ENCODE measurements at regions not wholly inside any gene's neighbourhood (a gene's known extent, or its start where the extent isn't known, plus 50 kb on each side); places are given as distances from the start of the nearest gene placed in this dataset.
"Not testable (repeated sequence)": the region's sequence is repeated elsewhere in the genome, so short reads cannot be mapped to it uniquely, and the experiment has no call there.

DNA sequence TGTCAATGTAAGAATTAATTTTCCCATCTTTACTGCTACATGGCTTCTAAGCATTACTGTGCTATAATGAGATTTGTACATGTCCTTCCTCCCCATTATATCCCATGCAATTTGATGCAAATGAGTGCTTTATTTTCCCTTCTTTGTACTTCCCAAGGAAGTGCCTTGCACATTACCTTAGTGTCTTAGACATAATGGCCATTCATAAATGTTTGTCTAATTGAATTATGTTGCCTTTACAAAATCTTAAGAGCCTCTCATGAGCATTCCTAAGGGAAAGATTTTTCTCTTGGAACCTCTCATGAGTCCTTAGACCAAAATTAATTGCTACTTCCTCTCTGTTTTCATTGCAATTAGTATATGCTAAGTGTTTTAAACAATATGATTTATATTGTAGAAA, 741.7 kb downstream of the RERGL start:
- no peak for DNase-seq

DNA sequence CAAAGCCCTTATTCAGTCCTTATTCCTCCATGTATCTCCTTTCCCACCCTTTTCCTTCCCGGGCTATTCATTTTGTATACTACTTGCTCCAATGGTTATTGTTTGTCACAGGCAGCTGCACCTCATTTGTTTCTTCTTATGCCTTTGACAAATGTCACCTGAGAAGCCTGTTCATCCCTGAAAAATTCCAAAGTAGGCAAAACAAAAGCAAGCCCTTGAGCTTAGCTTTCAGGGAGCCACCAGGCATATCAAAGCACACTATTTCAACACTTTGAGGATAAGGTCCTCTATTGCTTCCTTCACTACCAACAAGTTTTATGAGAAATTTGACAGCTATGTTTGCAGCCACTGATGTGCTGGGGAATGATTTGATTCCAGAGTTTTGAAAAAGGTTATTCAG, 738.7 kb upstream of the LMO3 start:
- no peak for DNase-seq

DNA sequence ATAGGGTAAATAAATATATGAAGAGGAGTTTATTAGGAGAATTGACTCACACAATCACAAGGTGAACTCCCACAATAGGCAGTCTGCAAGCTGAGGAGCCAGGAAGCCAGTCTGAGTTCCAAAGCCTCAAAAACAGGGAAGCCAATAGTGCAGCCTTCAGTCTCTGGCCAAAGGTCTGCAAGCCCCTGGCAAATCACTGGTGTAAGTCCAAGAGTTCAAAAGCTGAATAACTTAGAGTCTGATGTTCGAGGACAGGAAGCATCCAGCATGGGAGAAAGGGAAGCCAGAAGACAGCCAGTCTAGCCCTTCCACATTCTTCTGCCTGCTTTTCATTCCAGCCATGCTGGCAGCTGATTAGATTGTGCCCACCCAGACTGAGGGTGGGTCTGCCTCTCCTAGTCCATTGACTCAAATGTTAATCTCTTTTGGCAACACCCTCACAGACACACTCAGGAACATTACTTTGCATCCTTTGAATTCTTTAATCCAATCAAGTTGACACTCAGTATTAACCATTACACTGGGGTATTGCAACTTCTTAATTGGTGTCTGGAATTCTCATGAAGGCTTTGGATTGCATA, 736.5 kb upstream of the LMO3 start:
- no peak for DNase-seq

DNA sequence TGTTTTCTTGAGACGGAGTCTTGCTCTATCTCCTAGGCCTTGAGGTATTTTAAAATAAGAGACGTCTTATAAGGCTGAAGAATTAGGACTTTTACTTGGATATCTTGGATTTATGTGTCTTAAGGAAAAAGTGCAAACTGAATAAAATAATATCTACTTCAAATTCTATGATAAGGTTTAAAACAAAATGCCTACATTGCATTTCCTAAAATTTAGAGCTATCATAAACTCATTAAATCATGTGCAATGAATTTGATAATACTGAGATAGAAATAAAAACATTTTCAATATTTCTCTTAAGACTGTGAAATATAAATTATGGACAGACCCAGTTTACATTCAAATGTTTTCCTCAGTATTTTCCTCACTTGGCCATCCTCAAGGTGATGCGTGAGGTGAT, 729.5 kb upstream of the LMO3 start:
- no peak for DNase-seq

DNA sequence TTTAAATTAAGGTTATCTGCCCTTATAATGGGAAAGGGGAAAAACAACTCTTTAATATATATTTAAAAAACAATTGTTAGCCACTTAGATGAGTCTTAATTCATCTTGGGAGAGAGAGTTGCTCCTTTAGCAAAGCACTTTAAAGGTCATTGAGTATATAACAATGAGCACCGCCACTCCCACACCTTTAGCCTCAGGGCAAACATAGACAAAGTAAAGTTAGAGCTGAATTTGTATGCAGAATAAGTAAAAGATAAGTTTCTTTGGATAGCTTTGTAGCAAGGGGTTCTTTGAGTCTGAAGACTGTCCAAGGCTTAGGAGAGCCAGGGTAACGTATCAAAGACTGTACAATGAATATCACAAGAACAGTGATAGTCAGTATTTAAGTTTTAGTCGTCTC, 728.8 kb upstream of the LMO3 start:
- DNase-seq, result no peak

DNA sequence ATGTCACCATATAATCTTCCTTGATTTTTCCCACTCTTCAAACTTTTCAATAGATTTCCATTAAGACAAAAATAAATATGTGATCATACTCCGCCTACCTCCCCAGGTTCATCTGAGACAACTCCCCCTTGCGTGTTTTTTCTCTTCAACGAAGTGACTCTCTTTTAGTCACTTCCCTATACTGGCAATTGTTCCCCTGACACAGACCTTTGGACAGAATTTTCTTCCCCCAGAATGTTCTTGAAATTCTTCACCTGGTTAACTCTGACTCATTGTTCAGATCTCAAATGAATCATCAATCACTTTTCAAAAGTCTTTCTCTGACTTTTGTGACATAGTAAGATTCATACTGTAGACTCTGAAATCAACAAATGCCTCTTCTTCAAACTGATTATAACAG, 727.3 kb upstream of the LMO3 start:
- no peak for DNase-seq

DNA sequence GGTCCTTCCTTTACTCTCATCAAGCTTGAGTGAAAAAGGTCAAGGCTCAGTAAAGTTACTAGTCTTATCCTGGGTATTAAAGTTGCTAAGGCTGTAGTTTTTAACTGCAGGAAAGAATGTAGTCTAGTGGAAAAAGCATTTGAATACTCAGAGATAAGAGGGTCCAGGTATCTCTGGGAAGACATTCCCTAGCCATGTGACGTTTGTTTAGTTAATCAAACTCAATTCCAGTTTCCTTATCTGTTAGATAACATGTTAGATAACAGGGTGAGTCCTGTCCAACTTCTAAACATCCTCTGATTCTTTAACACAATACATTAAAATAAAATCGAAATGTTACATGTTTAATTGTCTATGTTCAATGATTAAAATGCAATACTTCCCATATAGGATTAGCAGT, 720.7 kb upstream of the LMO3 start:
- no peak for DNase-seq

DNA sequence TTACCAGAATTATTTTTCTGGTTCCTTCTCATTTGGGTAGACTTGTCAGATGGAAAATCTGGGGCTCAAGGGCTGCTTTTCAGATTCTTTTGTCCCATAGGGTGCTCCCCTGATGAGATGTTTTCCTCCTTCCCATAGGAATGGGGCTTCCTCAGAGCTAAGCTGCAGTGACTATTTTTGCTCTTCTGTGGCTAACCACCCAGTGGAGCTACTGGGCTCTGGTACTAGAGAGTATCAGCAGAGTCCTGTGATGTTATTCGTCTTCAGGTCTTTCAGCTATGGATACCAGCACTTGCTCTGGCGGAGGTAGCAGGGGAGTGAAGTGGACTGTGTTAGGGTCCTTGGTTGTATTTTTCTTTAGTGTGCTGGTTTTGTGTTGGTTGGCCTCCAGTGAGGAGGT, 716.1 kb upstream of the LMO3 start:
- DNase-seq, result no peak

DNA sequence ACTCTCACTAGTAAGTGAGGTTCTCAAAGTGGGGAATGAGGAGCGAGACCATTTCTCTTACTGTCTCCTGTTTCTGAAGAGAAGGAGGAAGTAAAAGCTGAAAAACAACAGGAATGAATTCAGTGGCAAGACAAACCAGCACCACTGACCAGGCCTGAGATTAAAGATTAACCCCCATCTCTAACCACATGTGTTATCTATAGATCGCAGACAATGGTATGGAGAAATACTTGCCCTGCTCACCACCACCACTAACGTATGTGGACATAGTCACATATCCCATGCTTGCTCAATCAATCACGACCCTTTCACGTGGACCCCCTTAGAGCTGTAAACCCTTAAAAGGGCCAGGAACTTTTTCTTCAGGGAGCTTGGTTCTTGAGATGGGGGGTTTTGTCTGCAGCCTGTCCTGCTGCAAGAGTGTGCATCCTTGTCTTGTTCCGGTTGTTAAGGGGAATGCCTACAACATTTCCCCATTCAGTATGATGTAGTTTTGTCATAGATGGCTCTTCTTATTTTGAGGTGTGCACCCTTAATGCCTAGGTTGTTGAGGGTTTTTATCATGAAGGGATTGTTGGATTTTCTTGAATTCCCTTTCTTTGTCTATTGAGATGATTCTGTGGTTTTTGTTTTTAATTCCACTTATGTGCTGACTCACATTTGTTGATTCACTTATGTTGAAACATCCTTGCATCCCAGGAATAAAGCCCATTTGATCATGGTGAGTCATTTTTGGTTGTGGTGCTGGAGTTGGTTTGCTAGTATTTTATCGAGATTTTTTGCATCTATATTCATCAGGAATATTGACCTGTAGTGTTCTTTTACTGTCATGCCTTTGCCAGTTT, 698.8 kb upstream of the LMO3 start:
- no peak for DNase-seq

DNA sequence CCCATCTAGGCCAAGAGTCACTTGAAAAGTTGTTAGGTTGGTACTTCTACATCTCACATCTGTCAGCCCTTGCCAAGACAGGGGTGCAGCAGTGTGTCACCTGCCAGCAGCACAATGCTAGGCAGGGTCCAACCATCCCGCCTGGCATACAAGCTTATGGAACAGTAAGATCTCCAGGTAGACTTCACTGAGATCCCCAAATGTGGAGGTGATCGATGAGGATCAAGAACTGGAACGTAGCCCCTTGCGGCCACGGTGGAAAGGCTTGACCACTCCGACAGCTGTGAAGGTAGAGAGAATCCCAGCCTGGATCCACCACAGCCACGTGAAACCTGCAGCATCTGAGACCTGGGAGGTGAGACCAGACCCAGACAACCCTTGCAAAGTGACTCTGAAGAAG, 696.0 kb upstream of the LMO3 start:
- DNase-seq, result no peak

DNA sequence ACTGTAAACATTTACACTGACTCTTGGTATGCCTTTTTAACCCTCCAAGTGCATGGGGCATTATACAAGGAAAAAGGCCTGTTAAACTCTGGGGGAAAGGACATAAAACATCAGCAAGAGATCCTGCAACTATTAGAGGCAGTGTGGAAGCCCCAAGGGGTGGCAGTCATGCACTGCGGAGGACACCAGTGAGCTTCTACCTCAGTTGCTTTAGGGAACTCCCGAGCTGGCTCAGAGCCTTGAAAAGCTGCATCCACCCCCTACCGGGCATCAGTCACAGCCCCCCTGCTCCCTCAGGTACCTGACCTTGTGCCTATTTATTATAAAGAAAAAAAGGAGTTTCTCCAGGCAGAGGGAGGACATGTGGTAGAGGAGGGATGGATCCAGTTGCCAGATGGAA, 695.6 kb upstream of the LMO3 start:
- no peak for DNase-seq

DNA sequence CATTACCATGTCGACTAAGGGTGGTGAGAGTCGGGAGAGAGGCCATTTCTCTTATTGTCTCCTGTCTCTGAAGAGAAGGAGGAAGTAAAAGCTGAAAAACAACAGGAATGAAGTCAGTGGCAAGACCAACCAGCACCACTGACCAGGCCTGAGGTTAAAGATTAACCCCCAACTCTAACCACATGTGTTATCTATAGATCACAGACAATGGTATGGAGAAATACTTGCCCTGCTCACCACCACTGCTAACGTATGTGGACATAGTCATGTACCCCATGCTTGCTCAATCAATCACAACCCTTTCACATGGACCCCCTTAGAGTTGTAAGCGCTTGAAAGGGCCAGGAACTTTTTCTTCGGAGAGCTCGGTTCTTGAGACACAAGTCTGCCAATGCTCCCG, 690.9 kb upstream of the LMO3 start:
- DNase-seq, result no peak

DNA sequence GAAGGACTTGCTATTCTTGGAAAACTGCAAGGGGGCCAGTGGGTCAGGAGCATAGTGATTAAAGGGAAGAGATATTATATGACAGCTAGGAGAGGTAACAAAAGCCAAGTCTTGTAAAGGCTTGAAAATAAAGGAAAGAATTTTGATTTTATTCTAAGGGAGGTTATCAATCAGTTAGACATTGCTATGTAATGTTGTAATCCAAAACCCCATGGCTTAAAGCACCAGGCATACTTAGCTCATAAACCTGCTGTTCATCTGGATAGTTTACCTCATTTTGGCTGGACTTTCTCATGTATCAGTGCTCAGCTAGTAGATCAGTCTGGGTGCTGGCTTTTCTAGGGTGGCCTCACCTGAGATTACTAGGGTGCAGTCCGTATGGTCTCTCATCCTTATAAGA, 680.9 kb upstream of the LMO3 start:
- no peak for DNase-seq

DNA sequence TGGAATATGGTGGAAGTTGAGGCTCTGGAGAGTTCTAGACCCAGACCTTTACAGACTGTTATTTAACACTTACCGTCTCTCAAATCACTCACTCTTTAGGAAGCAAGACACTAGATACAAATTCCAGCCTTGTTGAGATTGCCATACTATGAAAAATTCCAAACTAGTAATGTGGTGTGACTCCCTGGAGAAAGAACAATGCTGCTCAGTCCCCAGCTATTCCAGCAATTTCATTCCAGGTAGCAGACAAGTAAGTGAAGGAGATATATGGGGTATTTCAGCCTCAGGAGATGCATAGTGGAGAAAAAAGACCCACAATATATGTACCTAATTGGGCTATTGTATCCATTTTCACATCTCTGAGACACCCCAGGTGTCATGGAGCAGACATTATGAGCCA, 678.9 kb upstream of the LMO3 start:
- DNase-seq, result no peak

DNA sequence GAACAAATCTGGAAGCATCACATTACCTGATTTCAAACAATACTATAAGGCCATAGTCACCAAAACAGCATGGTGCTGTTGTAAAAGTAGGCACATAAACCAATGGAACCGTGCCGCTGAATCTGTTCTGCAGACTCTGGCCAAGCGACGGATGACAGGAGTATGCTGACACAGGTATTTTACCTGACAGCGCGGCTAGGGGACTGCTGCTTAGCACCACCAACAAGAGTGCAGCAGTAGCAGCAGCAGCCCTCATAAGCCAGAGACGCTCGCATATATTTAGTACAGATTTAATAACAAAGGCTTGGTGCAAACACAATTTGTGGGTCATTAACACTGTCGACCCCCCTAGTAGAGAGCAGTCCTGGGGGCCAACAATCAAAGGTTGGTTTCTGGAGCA, 677.6 kb upstream of the LMO3 start:
- DNase-seq, result no peak

DNA sequence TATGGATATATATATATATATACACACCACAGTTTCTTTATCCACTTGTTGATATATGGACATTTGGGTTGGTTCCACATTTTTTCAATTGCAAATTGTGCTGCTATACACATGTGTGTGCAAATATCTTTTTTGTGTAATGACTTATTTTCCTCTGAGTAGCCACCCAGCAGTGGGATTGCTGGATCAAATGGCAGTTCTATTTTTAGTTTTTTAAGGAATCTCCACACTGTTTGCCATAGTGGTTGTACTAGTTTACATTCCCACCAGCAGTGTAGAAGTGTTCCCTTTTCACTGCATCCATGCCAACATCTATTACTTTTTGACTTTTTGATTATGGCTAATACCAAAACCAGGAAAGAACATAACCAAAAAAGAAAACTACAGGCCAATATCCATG, 676.2 kb upstream of the LMO3 start:
- not testable (repeated sequence) for DNase-seq

DNA sequence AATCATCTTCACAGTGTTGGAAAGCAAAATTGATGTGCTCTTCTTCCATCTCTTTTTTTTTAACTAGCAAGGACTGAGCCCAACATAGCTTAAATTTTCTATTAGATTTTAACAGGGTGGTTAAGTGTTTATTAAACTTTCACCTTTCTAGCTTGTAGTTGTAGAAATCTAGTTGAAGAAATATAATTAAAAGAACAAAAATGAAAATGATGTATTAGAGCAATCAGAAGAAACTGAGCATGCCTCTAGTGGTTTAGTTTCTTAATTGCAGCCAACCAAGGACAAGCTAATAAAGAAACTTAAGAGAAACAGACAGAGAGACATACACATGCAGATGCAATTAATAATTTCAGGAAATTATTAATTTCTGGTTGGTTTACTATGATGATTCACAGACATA, 673.0 kb upstream of the LMO3 start:
- DNase-seq, result no peak

DNA sequence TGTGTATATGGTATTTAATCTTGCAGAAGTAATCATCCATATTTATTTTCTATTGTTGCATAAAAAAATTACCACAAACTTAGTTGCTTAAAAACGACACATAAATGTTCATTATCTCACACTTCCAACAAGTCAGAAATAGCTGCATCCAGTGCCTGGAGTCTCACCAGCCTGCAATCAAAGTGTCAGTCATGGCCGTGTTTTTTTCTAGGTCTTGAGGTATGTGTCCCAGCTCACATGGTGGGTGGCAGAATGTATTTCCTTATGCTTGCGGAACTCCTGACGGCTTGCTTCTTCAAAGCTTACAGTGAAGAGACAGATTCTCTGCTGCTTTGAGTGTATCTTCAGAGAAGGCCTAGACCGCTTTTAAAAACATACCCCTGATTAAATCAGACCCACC, 670.2 kb upstream of the LMO3 start:
- no peak for DNase-seq

DNA sequence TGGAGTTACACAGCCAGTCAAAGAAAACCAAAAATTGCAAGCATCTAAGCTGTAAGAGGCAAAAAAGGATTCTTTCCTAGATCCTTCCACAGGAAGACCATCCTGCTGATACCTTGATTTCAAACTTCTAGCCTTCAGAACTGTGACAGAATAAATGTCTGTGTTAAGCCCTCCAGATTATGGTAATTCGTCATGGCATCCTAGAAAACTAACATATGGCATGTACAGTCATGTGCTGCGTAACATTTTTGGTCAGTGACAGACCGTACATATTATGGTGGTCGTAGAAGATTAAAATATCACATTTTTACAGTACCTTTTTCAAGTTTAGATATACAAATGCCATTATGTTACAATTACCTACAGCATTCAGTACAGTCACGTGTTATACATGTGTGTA, 660.9 kb upstream of the LMO3 start:
- DNase-seq, result no peak

DNA sequence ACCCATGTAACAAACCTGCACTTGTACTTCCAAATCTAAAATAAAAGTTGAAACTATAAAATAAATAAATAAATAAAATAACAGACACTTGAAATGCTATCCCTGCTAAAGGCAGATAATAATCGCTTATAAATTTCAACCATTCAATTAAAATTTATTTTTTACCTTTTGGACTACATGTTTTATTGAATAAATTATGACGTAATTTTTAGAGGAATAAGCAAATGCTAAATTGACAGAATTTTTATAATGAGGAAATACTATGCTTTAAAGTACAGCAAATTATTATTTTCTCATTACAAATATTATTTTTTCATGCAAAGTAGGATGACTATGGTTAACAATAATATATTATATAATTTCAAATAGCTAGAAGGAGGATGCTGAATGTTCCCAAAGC, 658.6 kb upstream of the LMO3 start:
- no peak for DNase-seq

DNA sequence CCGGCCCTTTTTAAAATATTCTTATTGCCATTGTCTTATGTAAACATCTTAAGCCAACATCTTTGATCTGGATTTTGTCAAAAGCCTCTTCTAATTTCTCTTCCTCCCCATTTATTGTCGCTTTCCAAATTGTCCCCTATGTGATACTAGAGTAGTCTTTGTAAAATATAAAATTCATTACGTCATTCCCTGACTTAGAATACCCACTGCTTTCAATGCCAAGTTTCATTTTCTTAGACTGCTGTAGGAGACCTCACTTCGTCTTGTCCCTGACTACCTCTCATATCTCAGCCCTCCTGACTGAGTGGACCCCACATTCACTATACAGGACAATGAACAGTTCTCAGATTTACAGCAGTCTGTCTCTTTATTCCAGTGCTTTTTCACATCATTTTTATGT, 633.9 kb upstream of the LMO3 start:
- no peak for DNase-seq

DNA sequence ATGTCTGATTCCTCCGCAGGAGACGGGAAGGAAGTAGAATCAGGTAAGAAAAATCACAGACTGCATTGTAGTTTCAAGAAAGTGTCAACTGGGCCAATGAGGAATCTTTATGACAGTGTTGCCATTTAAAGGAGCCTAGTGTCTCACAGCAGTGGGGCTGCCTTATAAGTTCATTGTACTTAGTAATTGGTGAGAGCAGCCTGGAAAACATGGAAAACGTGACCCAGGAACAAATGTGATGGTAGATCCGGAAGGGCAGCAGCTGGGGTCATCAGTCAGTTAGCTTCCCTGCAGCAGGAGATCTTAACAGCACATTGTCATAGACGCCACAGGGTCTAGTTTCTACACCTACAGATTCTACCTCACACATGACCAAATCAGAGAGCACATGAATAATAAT, 630.0 kb upstream of the LMO3 start:
- no peak for DNase-seq

DNA sequence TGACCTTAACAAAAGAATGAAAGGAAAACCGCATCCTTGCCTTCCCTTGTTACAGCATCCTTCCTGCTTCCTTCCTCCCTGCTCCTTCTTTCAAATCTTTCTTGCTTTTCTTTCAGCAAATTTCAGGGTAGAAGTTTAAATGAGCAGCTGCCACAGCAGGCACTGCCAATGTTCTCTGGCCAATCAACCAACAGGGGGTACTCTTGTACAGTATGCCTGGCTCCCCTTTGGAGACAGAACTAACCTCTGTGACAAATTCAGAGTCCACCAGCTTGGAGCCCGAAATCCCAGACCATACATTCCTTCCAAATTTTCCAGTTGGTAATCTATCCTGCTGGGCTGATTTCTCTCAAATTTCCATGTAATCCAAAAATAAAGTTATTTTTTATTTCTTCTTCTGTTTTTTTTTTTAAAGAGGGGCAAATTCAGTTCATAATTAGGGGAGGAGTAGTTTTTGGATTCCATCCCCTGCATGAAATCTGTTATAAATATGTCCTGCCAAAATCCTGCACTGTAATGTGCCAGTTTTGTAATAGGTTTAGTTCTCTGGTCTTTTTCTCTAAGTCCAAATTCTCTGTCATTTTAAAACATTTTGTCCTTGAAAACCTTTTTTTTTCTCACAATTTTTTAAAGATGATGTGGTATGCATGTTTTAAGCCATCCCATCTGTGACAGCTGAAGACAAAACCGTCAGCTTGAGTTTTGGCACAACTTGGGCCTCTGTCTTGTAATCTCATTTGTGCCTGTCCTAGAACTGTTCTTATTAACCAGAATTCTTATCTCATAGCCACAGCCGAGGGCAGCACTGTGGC, 610.0 kb upstream of the LMO3 start:
- DNase-seq, result no peak

DNA sequence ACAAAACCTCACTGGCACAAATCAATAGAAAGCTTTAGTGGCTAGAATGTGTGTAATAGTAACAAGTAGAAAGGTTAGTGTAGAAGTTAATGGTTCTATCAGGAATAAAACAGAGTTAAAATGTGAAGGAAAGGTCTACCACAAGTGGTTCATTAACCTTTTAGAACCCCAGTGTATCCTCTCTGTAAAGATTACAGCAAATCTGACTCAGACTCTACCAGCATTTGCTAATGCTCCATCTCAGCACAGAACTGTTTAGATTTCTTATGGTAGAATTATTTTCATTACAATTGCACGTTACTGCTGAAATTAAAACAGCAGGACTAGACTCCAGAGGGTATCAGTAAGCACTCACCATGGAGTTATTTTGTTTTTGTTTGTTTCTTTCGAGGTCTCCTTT, 609.0 kb upstream of the LMO3 start:
- DNase-seq, result no peak

All from KG1 (cell line).